SK-N-MC (cell line): ENCODE measurements at regions not wholly inside any gene's neighbourhood (a gene's known extent, or its start where the extent isn't known, plus 50 kb on each side); places are given as distances from the start of the nearest gene placed in this dataset.

Experiments used
- EZH2 ChIP-seq: fragments of 200-600 bp; sonication (generic); IDR thresholded peaks from one replicate; pipeline ENCODE4 v1.6.1; 2017; ENCODE audit warnings: antibody characterized with exemption
- POLR2AphosphoS5 ChIP-seq: IDR thresholded peaks from 2 replicates; pipeline ENCODE4 v1.6.1; 2012; ENCODE audit warnings: mild to moderate bottlenecking, low read depth, low read length, borderline replicate concordance

DNA sequence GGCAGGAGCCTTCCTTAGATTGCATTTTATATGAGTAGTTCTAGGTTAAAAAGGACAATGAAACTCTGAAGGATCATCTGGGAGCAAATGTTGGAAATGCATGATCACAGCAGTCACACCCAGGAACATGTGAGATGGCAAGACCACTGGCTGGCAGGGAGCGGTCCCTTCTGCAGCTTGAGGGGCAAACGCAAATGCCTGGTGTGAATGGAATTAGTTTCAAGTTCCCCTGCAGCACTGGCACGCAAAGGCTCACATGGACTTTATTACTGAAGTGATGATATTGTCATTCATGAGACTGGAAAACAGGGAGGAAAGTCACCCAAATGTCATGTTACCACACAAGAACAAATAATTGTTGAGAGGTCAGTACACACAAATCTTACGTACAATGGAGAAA, 223.3 kb downstream of the FBXO15 start:
- TF ChIP-seq EZH2 (no peak), POLR2AphosphoS5 (no peak)
